Adrenal gland (tissue), 9 donors: ENCODE measurements at regions not wholly inside any gene's neighbourhood (a gene's known extent, or its start where the extent isn't known, plus 50 kb on each side); places are given as distances from the start of the nearest gene placed in this dataset.

Source experiments
- DNase-seq, 7 donors: peaks; one replicate each; pipeline ENCODE4 v3.0.0-alpha.2; 2019 to 2020
- H3K27ac ChIP-seq, 5 donors: fragments of 200-600 bp; sonication (generic) in 4 of 5; 1 replicate in 3 of 5; 2 replicates in 2 of 5; pipeline versions ENCODE4 v1.5.1 to v1.8.0; 2016 to 2020; ENCODE audit warnings: mild to moderate bottlenecking in 1 of 5
- H3K27me3 ChIP-seq: fragments of 200-600 bp; 2 replicates; pipeline ENCODE4 v1.8.0; 2021
- H3K36me3 ChIP-seq, 2 donors: fragments of 200-600 bp; replicated peaks in 1 of 2; 1 replicate in 1 of 2; 2 replicates in 1 of 2; pipeline versions ENCODE4 v1.5.1 to v1.8.0; 2018 to 2022
- H3K4me1 ChIP-seq, 2 donors: fragments of 200-600 bp; replicated peaks in 1 of 2; 1 replicate in 1 of 2; 2 replicates in 1 of 2; pipeline versions ENCODE4 v1.5.1 to v1.8.0; 2018 to 2021
- H3K4me3 ChIP-seq, 4 donors: fragments of 200-600 bp; sonication (generic) in 3 of 4; one replicate each; pipeline ENCODE4 v1.5.1; 2016 to 2018
- H3K9me3 ChIP-seq, 3 donors: fragments of 200-600 bp; sonication (generic) in 1 of 3; replicated peaks in 1 of 3; 1 replicate in 2 of 3; 2 replicates in 1 of 3; pipeline versions ENCODE4 v1.5.1 to v1.8.0; 2016 to 2021
- CTCF ChIP-seq, 6 experiments: fragments of 450-650 bp in 4 of 6; fragments of 200-600 bp in 2 of 6; sonication (generic) in 1 of 6; IDR thresholded peaks; 1 replicate in 5 of 6; 2 replicates in 1 of 6; pipeline versions ENCODE4 v1.5.1 to v1.8.0; 2016 to 2021; ENCODE audit warnings: antibody characterized with exemption in 6 of 6, mild to moderate bottlenecking in 2 of 6, moderate library complexity in 1 of 6
- POLR2A ChIP-seq, 2 donors: fragments of 450-650 bp; IDR thresholded peaks; one replicate each; pipeline ENCODE4 v1.6.1; 2017; ENCODE audit warnings: antibody characterized with exemption in 2 of 2, mild to moderate bottlenecking in 2 of 2, moderate library complexity in 1 of 2
- WGBS, 4 donors: extraction: QIAGEN DNeasy Blood & Tissue Kit in 2 of 4; methylation state at CpG; one replicate each; pipeline versions ENCODE4 v1.1.5 to v1.1.7; 2013 to 2017; 5-methylcytosine and 5-hydroxymethylcytosine counted together
- intact Hi-C, 2 donors: fragments of 100-400 bp; cut with DNase I; formaldehyde crosslinking; loops; one replicate each; pipeline versions ENCODE4 v1.14.1 to v1.15.0; 2022 to 2023
- donor health status: healthy with polysubstance abuse.
- donor health status: Bipolar disorder and iron deficiency.
- donor health status: DM: yes; HTN: yes; CAD: no.
- donor health status: DM: no; HTN: no; CAD: no.
- donor health status: DM: no; HTN: no; CAD: no.

DNA sequence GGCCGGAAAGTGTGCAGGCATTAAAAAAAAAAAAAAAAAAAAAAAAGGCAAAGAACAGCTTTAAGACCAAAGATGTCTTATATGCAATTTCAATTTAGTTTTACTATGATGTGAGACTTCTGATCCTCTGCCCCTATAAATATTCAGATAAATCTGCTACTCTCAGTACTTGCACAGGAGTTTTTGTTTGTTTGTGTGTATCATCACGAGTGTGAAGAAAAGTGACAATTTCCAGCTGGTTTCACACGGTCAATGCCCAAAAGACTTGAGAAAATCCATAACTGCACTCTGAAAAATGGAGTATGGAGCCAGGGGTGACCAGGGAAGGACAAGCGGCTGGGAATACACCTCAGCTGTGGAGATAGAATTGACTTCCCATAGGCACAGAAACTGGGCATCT lies 757.7 kb downstream of the C6orf118 start:
- 66 to 77% (median 68%) methylated on average over 4 of the region's 4 CpGs for WGBS, 4 donors
- Histone ChIP-seq H3K9me3 (no peaks in the 10 kb centered on the region), H3K4me3 (no peak overlapping the region), H3K4me1 (no peaks in the 10 kb centered on the region), H3K27me3 (no peaks in the 10 kb centered on the region), H3K36me3 (no peaks in the 10 kb centered on the region), H3K27ac (no peak overlapping the region)
- intact Hi-C loops: no loop called here
- DNase-seq: no peak
- no peak for TF ChIP-seq CTCF (IDR thresholded peaks at IDR 0.05)

GRCh38 chr6:164547076-164547475 lies 762.3 kb downstream of the C6orf118 start:
- no peaks in the 10 kb centered on the region for H3K9me3 ChIP-seq
- no peaks in the 10 kb centered on the region for H3K4me1 ChIP-seq
- DNase-seq: no peak
- 65 to 79% (median 73%) methylated on average over 3 of the region's 3 CpGs for WGBS, 4 donors
- no peaks in the 10 kb centered on the region for H3K27me3 ChIP-seq
- no peaks in the 10 kb centered on the region for H3K36me3 ChIP-seq
- TF ChIP-seq CTCF (IDR thresholded peaks at IDR 0.05): no peak
- no peak for TF ChIP-seq POLR2A (IDR thresholded peaks at IDR 0.05)
- H3K27ac ChIP-seq: no peak overlapping the region
- no peak overlapping the region for H3K4me3 ChIP-seq
- intact Hi-C loops: no loop called here

DNA sequence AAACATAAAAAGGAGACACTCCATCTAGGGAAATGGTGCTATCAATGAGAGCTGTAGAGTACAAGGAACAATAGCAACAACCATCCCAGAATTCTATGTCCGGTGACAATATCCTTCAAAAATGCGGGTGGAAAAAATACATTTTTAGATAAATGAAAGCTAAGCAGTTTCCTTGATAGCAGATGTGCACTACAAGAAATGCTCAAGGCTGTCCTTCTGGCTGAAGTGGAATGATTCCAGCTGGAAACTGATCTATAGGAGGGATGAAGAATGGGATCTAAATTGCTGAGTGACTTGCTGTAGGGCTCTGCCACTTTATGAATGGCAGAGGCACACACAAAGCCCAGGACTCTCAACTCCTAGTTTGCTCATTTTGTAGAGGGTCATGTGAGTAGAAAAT lies 763.1 kb downstream of the C6orf118 start:
- no peak overlapping the region for H3K27ac ChIP-seq
- H3K9me3 ChIP-seq: no peaks in the 10 kb centered on the region
- no peak for DNase-seq
- no peaks in the 10 kb centered on the region for H3K27me3 ChIP-seq
- no peaks in the 10 kb centered on the region for H3K4me1 ChIP-seq
- WGBS, 4 donors: 37 to 68% (median 58%) methylated on average over 2 of the region's 2 CpGs
- intact Hi-C loops: no loop called here
- TF ChIP-seq POLR2A (IDR thresholded peaks at IDR 0.05) (no peak), CTCF (IDR thresholded peaks at IDR 0.05) (no peak)
- H3K36me3 ChIP-seq: no peaks in the 10 kb centered on the region
- H3K4me3 ChIP-seq: no peak overlapping the region

GRCh38 chr6:164534070-164534766 lies 775.2 kb downstream of the C6orf118 start:
- TF ChIP-seq CTCF (IDR thresholded peaks at IDR 0.05): no peak
- no peak for TF ChIP-seq POLR2A (IDR thresholded peaks at IDR 0.05)

More at GRCh38 chr6:164534070-164534766, 775.2 kb downstream of the C6orf118 start:
- Histone ChIP-seq H3K27me3 (no peaks in the 10 kb centered on the region), H3K9me3 (no peaks in the 10 kb centered on the region), H3K36me3 (no peaks in the 10 kb centered on the region), H3K4me3 (no peak overlapping the region), H3K27ac (no peak overlapping the region), H3K4me1 (no peaks in the 10 kb centered on the region)
- no peak for DNase-seq
- WGBS, 4 donors: 79 to 85% (median 82%) methylated on average over 10 of the region's 10 CpGs
- intact Hi-C loops: no loop called here
